DMS 273 (cell line): ENCODE measurements at regions not wholly inside any gene's neighbourhood (a gene's known extent, or its start where the extent isn't known, plus 50 kb on each side); places are given as distances from the start of the nearest gene placed in this dataset.
"Not testable (repeated sequence)": the region's sequence is repeated elsewhere in the genome, so short reads cannot be mapped to it uniquely, and the experiment has no call there.

Source experiments
- DNase-seq: peaks from one replicate; lab custom pipeline; 2025; ENCODE audit not compliant: unreplicated experiment; lab: John Stamatoyannopoulos, UW

- no peak for DNase-seq
Measured at GRCh38 chr10:29730458-29730857, 95.7 kb upstream of the SVIL start.

GRCh38 chr10:29728541-29729049 lies 93.8 kb upstream of the SVIL start:
- peak; percentile 7 for DNase-seq

- not testable (repeated sequence) for DNase-seq
Measured at GRCh38 chr10:29725927-29726326, 91.2 kb upstream of the SVIL start.

- DNase-seq: no peak
Measured at GRCh38 chr10:29725133-29725720, 90.5 kb upstream of the SVIL start.

- DNase-seq: no peak
Measured at GRCh38 chr10:29723726-29724125, 89.0 kb upstream of the SVIL start.

GRCh38 chr10:29722777-29723176 lies 88.0 kb upstream of the SVIL start:
- no peak for DNase-seq

- no peak for DNase-seq
Measured at GRCh38 chr10:29720149-29720548, 85.4 kb upstream of the SVIL start.

GRCh38 chr10:29719281-29719675 lies 84.5 kb upstream of the SVIL start:
- DNase-seq: no peak

- DNase-seq: no peak
Measured at GRCh38 chr10:29715296-29715695, 80.5 kb upstream of the SVIL start.

- DNase-seq: no peak
Measured at GRCh38 chr10:29714096-29714874, 79.5 kb upstream of the SVIL start.

GRCh38 chr10:29713450-29713849 lies 78.7 kb upstream of the SVIL start:
- DNase-seq: no peak

- peak; percentile 70 for DNase-seq
Measured at GRCh38 chr10:29712108-29712507, 77.3 kb upstream of the SVIL start.

- DNase-seq: no peak
Measured at GRCh38 chr10:29710128-29710527, 75.4 kb upstream of the SVIL start.

- no peak for DNase-seq
Measured at GRCh38 chr10:29709484-29710002, 74.8 kb upstream of the SVIL start.

- peak; percentile 81 for DNase-seq
Measured at GRCh38 chr10:29703271-29703670, 68.5 kb upstream of the SVIL start.

- no peak for DNase-seq
Measured at GRCh38 chr10:29702273-29703164, 67.7 kb upstream of the SVIL start.

- no peak for DNase-seq
Measured at GRCh38 chr10:29701306-29701705, 66.5 kb upstream of the SVIL start.

- no peak for DNase-seq
Measured at GRCh38 chr10:29699621-29700020, 64.8 kb upstream of the SVIL start.

GRCh38 chr10:29698773-29699490 lies 64.2 kb upstream of the SVIL start:
- peak; percentile 8 for DNase-seq

- DNase-seq: not testable (repeated sequence)
Measured at GRCh38 chr10:29696581-29696980, 61.8 kb upstream of the SVIL start.

GRCh38 chr10:29694121-29694520 lies 59.4 kb upstream of the SVIL start:
- no peak for DNase-seq
